Omental fat pad (tissue), 3 donors: ENCODE measurements at regions not wholly inside any gene's neighbourhood (a gene's known extent, or its start where the extent isn't known, plus 50 kb on each side); places are given as distances from the start of the nearest gene placed in this dataset.

Experiments used
- ATAC-seq: fragments of 150-250 bp; one replicate; pipeline ENCODE4 v1.9.1; 2016; ENCODE audit warnings: mild to moderate bottlenecking, moderate library complexity; ENCODE audit not compliant: low FRiP score
- DNase-seq: peaks from one replicate; pipeline ENCODE4 v3.0.0-alpha.2; 2019; ENCODE audit warnings: low spot score
- TF ChIP-seq, protein P1 (sequence below), 3 donors: fragments of 450-650 bp; IDR thresholded peaks; one replicate each; pipeline ENCODE4 v1.5.1; 2016 to 2017; ENCODE audit warnings: antibody characterized with exemption in 3 of 3, mild to moderate bottlenecking in 3 of 3, moderate library complexity in 2 of 3

DNA sequence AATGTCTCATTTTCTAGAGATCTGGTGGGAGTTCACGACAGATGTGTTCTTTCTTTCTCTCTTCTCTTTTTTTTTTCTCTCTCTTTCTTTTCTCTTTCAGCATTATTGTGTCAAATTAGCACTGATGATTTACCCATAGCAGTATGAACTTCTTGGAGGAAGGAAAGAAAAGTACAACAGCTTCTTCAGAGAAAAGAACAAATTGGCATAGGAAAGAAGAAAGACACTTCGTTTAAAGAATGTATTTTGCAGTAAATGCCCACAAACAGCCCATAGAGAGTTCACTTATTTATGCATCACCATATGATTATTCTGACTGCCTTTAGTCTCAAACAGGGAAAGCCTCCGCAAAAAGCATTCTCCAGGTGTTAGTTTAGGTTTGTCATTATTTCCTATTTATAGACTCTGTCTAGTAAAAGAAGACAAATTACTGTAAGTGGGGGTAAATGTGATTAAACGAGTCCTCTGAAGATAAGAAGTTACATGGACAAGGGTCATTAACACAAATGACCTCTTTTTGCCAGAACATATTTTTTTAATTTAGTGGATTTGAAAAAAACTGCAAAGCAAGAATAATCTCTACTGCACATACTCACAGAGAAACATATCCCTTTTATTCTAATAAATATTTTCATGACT lies 68.0 kb downstream of the POU5F2 start:
- ATAC-seq (no peak), DNase-seq (no peak)
- TF ChIP-seq, protein P1, sequence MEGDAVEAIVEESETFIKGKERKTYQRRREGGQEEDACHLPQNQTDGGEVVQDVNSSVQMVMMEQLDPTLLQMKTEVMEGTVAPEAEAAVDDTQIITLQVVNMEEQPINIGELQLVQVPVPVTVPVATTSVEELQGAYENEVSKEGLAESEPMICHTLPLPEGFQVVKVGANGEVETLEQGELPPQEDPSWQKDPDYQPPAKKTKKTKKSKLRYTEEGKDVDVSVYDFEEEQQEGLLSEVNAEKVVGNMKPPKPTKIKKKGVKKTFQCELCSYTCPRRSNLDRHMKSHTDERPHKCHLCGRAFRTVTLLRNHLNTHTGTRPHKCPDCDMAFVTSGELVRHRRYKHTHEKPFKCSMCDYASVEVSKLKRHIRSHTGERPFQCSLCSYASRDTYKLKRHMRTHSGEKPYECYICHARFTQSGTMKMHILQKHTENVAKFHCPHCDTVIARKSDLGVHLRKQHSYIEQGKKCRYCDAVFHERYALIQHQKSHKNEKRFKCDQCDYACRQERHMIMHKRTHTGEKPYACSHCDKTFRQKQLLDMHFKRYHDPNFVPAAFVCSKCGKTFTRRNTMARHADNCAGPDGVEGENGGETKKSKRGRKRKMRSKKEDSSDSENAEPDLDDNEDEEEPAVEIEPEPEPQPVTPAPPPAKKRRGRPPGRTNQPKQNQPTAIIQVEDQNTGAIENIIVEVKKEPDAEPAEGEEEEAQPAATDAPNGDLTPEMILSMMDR (IDR thresholded peaks at IDR 0.05) = no peak

DNA sequence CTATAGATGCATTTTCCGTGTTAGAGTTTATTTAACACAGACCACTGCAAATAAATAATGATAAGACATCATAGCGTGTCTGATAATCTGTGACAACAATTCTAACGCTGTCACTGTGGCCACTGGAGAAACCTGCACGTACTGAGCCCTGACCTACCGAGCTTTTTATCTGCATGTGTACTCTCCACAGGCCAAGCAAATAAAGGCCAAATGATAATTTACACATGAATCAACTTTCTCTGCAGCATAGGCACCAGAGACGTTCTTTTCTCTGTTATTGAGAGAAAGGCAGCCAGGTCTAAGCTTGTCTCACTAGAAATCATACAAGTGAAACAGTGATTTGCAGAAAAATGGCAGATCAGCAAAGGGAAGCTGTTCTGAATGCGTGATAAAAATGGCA lies 75.8 kb downstream of the POU5F2 start:
- ATAC-seq = no peak
- TF ChIP-seq, protein P1 (IDR thresholded peaks at IDR 0.05) = no peak
- no peak for DNase-seq

DNA sequence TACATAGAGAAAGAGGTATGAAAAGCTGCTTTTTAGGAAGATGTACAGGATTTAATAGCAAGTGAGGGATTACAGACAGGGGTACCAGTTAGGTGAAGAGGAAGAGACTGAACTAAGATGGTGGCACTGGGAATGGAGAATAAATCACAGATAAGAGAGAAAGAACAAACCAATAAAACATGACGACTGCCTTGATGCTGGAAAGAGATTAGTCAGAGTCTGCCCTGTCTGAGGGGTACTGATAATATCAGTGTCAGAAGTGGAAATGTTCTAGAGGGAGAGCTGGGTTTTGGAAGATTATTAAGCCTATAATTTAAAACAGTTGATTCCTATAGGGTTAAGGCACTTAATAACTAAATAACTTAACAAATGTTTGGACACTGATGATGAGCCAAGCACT lies 77.7 kb downstream of the NR2F1 start:
- TF ChIP-seq, protein P1 (IDR thresholded peaks at IDR 0.05) = no peak
- ATAC-seq (no peak), DNase-seq (no peak)

DNA sequence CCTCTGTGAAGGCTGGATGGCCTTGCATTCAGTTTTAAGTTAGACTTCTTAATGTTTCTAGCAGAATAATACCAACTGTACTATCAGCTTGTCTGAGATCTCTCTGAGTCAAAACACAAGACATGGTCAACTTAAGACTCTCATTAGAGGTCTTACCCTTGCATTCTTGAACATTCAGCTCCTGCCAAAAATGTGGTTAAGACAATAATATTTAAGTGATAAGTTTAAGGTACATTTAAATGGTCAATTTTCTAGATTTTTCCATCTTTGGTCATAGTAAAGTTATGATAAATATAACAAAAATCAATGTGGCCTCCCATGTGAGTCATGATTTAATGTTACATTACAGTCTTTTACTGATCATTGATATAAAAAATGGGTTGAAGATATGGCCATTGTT lies 75.0 kb downstream of the NR2F1 start:
- no peak for ATAC-seq
- TF ChIP-seq, protein P1 (IDR thresholded peaks at IDR 0.05) = no peak
- DNase-seq = no peak

DNA sequence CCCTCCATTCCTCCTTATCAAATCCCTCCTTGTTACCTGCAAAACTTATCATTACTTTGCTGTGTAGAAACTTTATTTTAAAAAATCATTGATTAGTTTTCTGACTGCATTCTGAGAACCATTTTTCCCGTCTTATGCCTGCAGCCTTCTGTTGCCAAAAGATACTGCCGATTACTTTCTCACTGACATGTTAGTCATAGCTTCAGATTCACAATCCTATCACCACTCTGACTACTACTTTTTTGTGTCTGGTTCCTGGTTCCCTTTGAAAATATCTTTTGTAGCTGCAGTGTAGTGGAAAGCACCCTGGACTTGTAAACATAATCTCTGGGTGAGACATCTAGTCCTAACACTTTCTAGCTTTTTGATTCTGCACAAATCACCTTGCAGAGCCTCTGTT lies 71.7 kb downstream of the NR2F1 start:
- TF ChIP-seq, protein P1 (IDR thresholded peaks at IDR 0.05) = no peak
- ATAC-seq (no peak), DNase-seq (no peak)

DNA sequence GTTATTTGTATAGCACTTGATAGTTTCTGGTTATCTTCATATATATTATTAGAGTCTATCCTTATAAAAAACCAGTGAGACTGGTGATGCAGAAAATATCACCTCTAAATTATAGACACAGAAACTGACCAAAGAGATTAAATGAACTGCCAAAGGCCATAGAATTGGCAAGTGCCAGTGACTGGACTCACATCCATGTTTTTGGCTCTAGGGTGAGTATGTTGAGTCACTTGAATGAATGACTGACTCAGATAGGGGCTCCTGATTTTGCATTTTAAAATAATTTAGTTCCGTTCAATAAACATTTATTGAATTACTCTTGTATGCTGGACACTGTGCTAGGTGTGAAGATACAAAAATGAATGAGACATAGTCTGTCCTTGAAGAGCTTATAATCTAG lies 70.7 kb downstream of the NR2F1 start:
- no peak for DNase-seq
- TF ChIP-seq, protein P1 (IDR thresholded peaks at IDR 0.05) = no peak
- no peak for ATAC-seq

DNA sequence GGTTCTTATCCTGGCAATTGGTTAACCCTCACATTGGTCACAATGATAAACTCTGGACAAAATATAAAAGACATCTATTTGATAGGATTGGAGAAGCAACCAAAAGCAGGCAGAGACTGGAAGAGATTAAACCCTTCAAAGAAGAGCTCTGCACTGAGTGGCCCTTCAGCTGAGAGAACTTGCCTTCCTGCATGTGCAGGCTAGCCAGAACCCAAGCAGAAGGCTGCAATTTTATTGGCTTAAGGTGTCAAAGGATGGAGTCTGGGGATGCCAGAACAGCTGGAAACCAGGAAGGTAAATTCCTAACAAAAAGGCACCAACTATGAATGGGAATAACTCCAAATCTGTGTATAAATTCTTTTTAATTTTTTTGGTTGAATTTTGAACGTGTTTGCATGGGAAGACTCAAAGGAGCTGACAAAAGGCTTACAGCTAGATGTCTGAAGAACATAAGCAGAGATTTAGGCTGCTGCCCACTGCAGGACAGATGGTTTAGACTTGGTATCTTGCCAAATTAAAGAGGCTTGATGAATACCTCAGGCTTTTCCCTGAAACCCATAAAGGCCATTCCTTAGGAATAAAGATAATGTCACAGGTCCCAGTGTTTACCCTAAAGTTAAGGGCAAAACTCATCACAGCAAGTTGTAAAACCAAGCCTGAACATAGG lies 66.3 kb downstream of the NR2F1 start:
- TF ChIP-seq, protein P1 (IDR thresholded peaks at IDR 0.05) = no peak
- ATAC-seq (no peak), DNase-seq (no peak)
